ENCODE measurements at regions not wholly inside any gene's neighbourhood (a gene's known extent, or its start where the extent isn't known, plus 50 kb on each side); places are given as distances from the start of the nearest gene placed in this dataset.
A peak's percentile ranks its signal among the peaks of the same experiment; 100 is the strongest.

DNA sequence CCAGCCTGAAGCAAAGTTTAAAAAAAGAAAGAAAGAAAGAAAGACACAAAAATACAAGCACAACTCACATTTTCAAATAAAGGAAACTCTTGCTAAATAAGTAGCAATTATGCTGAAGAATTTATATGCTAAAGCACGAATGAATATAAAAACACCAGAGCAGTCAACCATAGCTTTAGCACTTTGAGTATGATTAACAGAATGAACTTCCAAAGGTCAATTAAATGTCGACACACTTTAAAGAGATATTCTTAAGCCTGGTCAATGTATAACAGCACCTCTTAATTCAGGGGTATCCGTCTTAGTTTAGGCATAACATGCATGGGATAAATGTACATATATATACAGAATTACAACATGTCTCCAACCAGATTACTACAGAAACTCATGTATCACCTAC lies 125.9 kb downstream of the OGFRL1 start:
- no peak overlapping the region for H2AK5ac ChIP-seq (ENCODE audit: low read depth, low read length)
- H2BK12ac ChIP-seq (ENCODE audit: low read length) = no peak overlapping the region
- H3K4me2 ChIP-seq (ENCODE audit: insufficient read depth, low read length, poor library complexity, severe bottlenecking) = no peak overlapping the region
- no peak overlapping the region for H3K4ac ChIP-seq (ENCODE audit: low read length)
- H2BK120ac ChIP-seq (ENCODE audit: low read depth, low read length) = no peak overlapping the region
- no CpG with 5 or more reads among the region's 3 CpGs for WGBS, 2 donors (ENCODE audit: extremely low coverage in 2 of 2, insufficient read length in 2 of 2, insufficient replicate concordance in 1 of 2)
- H3K4me3 ChIP-seq (ENCODE audit: low read length in 2 of 2) = no peak overlapping the region
- no peak overlapping the region for H4K8ac ChIP-seq (ENCODE audit: low read depth, low read length)
- no peak overlapping the region for H3K27ac ChIP-seq (replicated peaks; ENCODE audit: low read length)
- H3K79me1 ChIP-seq (ENCODE audit: low read depth, low read length) = no peaks in the 10 kb centered on the region
- peaks cover 7 to 92% of the 10 kb centered on the region in 2 donors for H3K36me3 ChIP-seq (replicated peaks in 1 of 2; ENCODE audit: control insufficient read depth in 2 of 2, insufficient read depth in 2 of 2, low read length in 2 of 2)
- H4K91ac ChIP-seq (ENCODE audit: low read depth, low read length, poor library complexity) = no peak overlapping the region
- no peak overlapping the region for H3K14ac ChIP-seq (ENCODE audit: low read length)
- no peak overlapping the region for H3K18ac ChIP-seq (ENCODE audit: low read length)
- no peak overlapping the region for H3K23ac ChIP-seq (ENCODE audit: low read depth, low read length, poor library complexity)
- H2BK15ac ChIP-seq (ENCODE audit: low read length) = no peak overlapping the region
- H2AFZ ChIP-seq (ENCODE audit: low read length) = no peak overlapping the region
- H3K9ac ChIP-seq (ENCODE audit: low read depth, low read length, poor library complexity) = no peak overlapping the region
- H3K27me3 ChIP-seq (ENCODE audit: control insufficient read depth in 3 of 3, insufficient read depth in 3 of 3, low read depth in 1 of 3, low read length in 3 of 3) = peaks cover 0 to 3% (median 0%) of the 10 kb centered on the region in 3 experiments
- peaks cover 0 to 10% of the 10 kb centered on the region in 2 donors for H3K9me3 ChIP-seq (replicated peaks in 1 of 2; ENCODE audit: control insufficient read depth in 2 of 2, insufficient read depth in 1 of 2, low read depth in 1 of 2, low read length in 2 of 2)
- H3K4me1 ChIP-seq (ENCODE audit: control insufficient read depth in 2 of 2, insufficient read depth in 1 of 2, low read depth in 1 of 2, low read length in 2 of 2) = peaks cover 2 to 5% of the 10 kb centered on the region in 2 donors
- H2BK5ac ChIP-seq (ENCODE audit: low read length) = no peak overlapping the region
- no peak for DNase-seq (ENCODE audit: low spot score)

DNA sequence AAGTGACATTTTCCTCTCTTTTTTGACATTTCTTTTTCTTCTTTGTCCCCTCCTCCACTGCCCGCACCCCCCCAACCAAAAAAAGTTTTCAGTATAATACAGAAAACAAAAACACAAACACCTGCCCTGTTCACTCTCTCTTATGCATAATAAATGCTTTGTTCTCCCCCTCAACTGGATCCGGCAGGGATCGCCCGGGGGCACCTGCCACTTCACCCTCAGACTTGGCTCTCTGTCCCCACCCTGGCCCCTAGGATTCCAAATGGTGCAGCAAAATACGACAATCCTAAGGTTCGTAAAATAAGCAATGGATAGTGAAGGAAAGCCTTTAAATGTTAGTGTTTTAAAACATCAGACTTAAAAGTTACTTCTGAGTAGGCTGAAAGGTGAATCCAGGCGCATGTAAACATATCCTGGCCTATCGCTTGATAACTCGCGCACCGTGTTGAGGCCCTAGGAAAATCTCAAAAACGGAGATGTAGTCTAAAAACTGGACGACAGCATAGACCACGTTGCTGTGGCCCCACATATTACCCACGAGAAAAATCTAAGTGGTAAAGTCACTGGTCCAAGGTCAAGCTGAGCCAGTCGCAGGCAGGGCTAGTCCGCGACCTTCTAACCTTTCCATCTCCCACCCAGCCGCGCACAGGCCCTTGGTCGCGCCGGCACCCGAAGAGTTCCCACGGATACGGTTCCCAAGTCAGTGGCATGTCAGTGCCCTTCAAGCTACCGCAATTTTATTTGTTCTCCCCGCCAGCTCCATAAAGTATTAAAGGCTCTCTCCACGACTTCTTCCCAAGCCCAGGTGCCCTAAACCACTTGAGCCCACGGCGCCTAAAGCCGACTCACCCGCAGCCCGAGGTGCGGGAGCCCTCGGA lies 130.8 kb downstream of the OGFRL1 start:
- no peak overlapping the region for H2BK120ac ChIP-seq (ENCODE audit: low read depth, low read length)
- no peak overlapping the region for H3K4ac ChIP-seq (ENCODE audit: low read length)
- no peak overlapping the region for H2BK15ac ChIP-seq (ENCODE audit: low read length)
- no peak overlapping the region for H4K8ac ChIP-seq (ENCODE audit: low read depth, low read length)
- no peak overlapping the region for H4K91ac ChIP-seq (ENCODE audit: low read depth, low read length, poor library complexity)
- peaks cover 5 to 43% of the 10 kb centered on the region in 2 donors for H3K36me3 ChIP-seq (replicated peaks in 1 of 2; ENCODE audit: control insufficient read depth in 2 of 2, insufficient read depth in 2 of 2, low read length in 2 of 2)
- H3K79me1 ChIP-seq (ENCODE audit: low read depth, low read length) = peaks cover 2% of the 10 kb centered on the region
- no peak overlapping the region for H3K14ac ChIP-seq (ENCODE audit: low read length)
- peak; percentile 21 for DNase-seq (ENCODE audit: low spot score)
- H3K18ac ChIP-seq (ENCODE audit: low read length) = no peak overlapping the region
- peak overlapping the region; percentile 77 for H3K9ac ChIP-seq (ENCODE audit: low read depth, low read length, poor library complexity)
- H2BK5ac ChIP-seq (ENCODE audit: low read length) = no peak overlapping the region
- H2AFZ ChIP-seq (ENCODE audit: low read length) = peak overlapping the region; percentile 91
- WGBS, 2 donors (ENCODE audit: extremely low coverage in 2 of 2, insufficient read length in 2 of 2, insufficient replicate concordance in 1 of 2) = no CpG with 5 or more reads among the region's 36 CpGs
- peak overlapping the region; percentile 94 for H3K4me3 ChIP-seq (ENCODE audit: low read length in 2 of 2)
- peak overlapping the region; percentile 73 for H3K4me2 ChIP-seq (ENCODE audit: insufficient read depth, low read length, poor library complexity, severe bottlenecking)
- no peak overlapping the region for H2AK5ac ChIP-seq (ENCODE audit: low read depth, low read length)
- peaks cover 0 to 15% of the 10 kb centered on the region in 2 donors for H3K9me3 ChIP-seq (replicated peaks in 1 of 2; ENCODE audit: control insufficient read depth in 2 of 2, insufficient read depth in 1 of 2, low read depth in 1 of 2, low read length in 2 of 2)
- H3K23ac ChIP-seq (ENCODE audit: low read depth, low read length, poor library complexity) = no peak overlapping the region
- H3K27me3 ChIP-seq (ENCODE audit: control insufficient read depth in 3 of 3, insufficient read depth in 3 of 3, low read depth in 1 of 3, low read length in 3 of 3) = peaks cover 0 to 3% (median 0%) of the 10 kb centered on the region in 3 experiments
- peaks cover 0 to 2% of the 10 kb centered on the region in 2 donors for H3K4me1 ChIP-seq (ENCODE audit: control insufficient read depth in 2 of 2, insufficient read depth in 1 of 2, low read depth in 1 of 2, low read length in 2 of 2)
- no peak overlapping the region for H2BK12ac ChIP-seq (ENCODE audit: low read length)
- H3K27ac ChIP-seq (replicated peaks; ENCODE audit: low read length) = no peak overlapping the region

DNA sequence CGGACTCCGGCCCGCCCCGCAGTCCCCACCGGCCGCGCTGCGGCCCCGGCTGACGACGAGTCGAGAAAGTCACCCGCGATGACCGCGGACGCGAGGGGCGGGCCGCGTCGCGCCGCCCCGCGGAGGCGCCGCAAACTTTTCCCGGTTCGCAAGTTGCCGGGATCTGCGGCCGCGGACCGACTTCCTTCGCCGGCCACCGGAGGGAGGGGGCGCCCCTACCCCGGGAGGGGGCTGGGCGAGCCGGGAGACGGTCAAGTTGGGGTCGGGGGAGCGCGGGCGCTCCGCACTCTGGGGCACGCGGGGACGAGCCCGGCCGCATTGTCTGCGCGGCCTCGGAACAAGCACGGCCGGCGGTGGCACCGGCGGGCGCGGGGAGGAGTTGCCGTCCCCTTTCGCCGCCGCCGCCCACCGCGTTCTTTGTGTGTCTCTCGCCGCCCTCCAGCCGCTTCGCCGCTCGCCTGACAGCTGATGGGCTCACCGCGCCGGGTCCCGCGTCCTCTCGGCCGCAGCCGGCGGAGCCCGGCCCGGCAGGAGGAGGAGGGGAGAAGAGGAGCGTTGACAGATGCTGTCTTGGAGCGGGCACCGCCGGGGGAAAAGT lies 131.6 kb downstream of the OGFRL1 start:
- no peak overlapping the region for H3K4ac ChIP-seq (ENCODE audit: low read length)
- H3K4me2 ChIP-seq (ENCODE audit: insufficient read depth, low read length, poor library complexity, severe bottlenecking) = peak overlapping the region; percentile 73
- peak; percentile 73 for DNase-seq (ENCODE audit: low spot score)
- peak overlapping the region; percentile 71 for H3K27ac ChIP-seq (replicated peaks; ENCODE audit: low read length)
- H2AFZ ChIP-seq (ENCODE audit: low read length) = peak overlapping the region; percentile 91
- peaks cover 0 to 2% of the 10 kb centered on the region in 2 donors for H3K4me1 ChIP-seq (ENCODE audit: control insufficient read depth in 2 of 2, insufficient read depth in 1 of 2, low read depth in 1 of 2, low read length in 2 of 2)
- H2BK5ac ChIP-seq (ENCODE audit: low read length) = no peak overlapping the region
- no peak overlapping the region for H2BK12ac ChIP-seq (ENCODE audit: low read length)
- no peak overlapping the region for H4K91ac ChIP-seq (ENCODE audit: low read depth, low read length, poor library complexity)
- peaks cover 2% of the 10 kb centered on the region for H3K79me1 ChIP-seq (ENCODE audit: low read depth, low read length)
- H3K9ac ChIP-seq (ENCODE audit: low read depth, low read length, poor library complexity) = peak overlapping the region; percentile 88
- H2BK120ac ChIP-seq (ENCODE audit: low read depth, low read length) = no peak overlapping the region
- no CpG with 5 or more reads among the region's 91 CpGs for WGBS, 2 donors (ENCODE audit: extremely low coverage in 2 of 2, insufficient read length in 2 of 2, insufficient replicate concordance in 1 of 2)
- peak overlapping the region; percentile 95 for H3K18ac ChIP-seq (ENCODE audit: low read length)
- H4K8ac ChIP-seq (ENCODE audit: low read depth, low read length) = no peak overlapping the region
- peaks cover 5 to 35% of the 10 kb centered on the region in 2 donors for H3K36me3 ChIP-seq (replicated peaks in 1 of 2; ENCODE audit: control insufficient read depth in 2 of 2, insufficient read depth in 2 of 2, low read length in 2 of 2)
- H3K4me3 ChIP-seq (ENCODE audit: low read length in 2 of 2) = peak overlapping the region; percentile 94
- H3K23ac ChIP-seq (ENCODE audit: low read depth, low read length, poor library complexity) = peak overlapping the region; percentile 12
- no peak overlapping the region for H3K14ac ChIP-seq (ENCODE audit: low read length)
- peaks cover 0 to 3% (median 0%) of the 10 kb centered on the region in 3 experiments for H3K27me3 ChIP-seq (ENCODE audit: control insufficient read depth in 3 of 3, insufficient read depth in 3 of 3, low read depth in 1 of 3, low read length in 3 of 3)
- H3K9me3 ChIP-seq (replicated peaks in 1 of 2; ENCODE audit: control insufficient read depth in 2 of 2, insufficient read depth in 1 of 2, low read depth in 1 of 2, low read length in 2 of 2) = peaks cover 0 to 13% of the 10 kb centered on the region in 2 donors
- H2AK5ac ChIP-seq (ENCODE audit: low read depth, low read length) = no peak overlapping the region
- H2BK15ac ChIP-seq (ENCODE audit: low read length) = no peak overlapping the region
